CD4-positive, alpha-beta T cell (primary cell): ENCODE measurements at regions not wholly inside any gene's neighbourhood (a gene's known extent, or its start where the extent isn't known, plus 50 kb on each side); places are given as distances from the start of the nearest gene placed in this dataset.

Experiments
- ATAC-seq: fragments of 200-7000 bp; cut with Tn5 transposase; one replicate; pipeline ENCODE4 v1.10.0; 2022; ENCODE audit warnings: mild to moderate bottlenecking; ENCODE audit not compliant: poor library complexity
- CTCF ChIA-PET: fragments of 350-600 bp; sonication (Branson Sonifier 250); formaldehyde crosslinking; loops from one replicate; lab custom pipeline; 2021; ENCODE audit warnings: antibody characterized with exemption, inconsistent platforms; lab: Charles Lee
- POLR2A ChIA-PET: fragments of 350-600 bp; sonication (Branson Sonifier 250); formaldehyde crosslinking; loops from one replicate; lab custom pipeline; 2021; ENCODE audit warnings: antibody characterized with exemption, inconsistent platforms; lab: Charles Lee
- DNase-seq, 14 experiments: peaks; one replicate each; pipeline ENCODE4 v3.0.0-alpha.2; 2013 to 2020; ENCODE audit warnings: mixed read lengths in 2 of 14
- H3K27ac ChIP-seq, 2 donors: one replicate each; pipeline versions ENCODE4 v1.5.1 to v1.7.0; 2013; ENCODE audit warnings: low read length in 2 of 2, low read depth in 1 of 2, mild to moderate bottlenecking in 1 of 2
- H3K27me3 ChIP-seq, 2 experiments: 1 replicate in 1 of 2; 2 replicates in 1 of 2; pipeline versions ENCODE4 v1.6.1 to v1.7.0; 2013; ENCODE audit warnings: low read length in 2 of 2, control low read depth in 1 of 2, mild to moderate bottlenecking in 1 of 2, moderate library complexity in 1 of 2; ENCODE audit not compliant: insufficient read depth in 2 of 2, control insufficient read depth in 1 of 2
- H3K36me3 ChIP-seq: one replicate; pipeline ENCODE4 v1.6.1; 2013; ENCODE audit warnings: low read length, control low read depth; ENCODE audit not compliant: insufficient read depth
- H3K4me1 ChIP-seq: one replicate; pipeline ENCODE4 v1.6.1; 2013; ENCODE audit warnings: low read length, control low read depth; ENCODE audit not compliant: insufficient read depth
- H3K4me3 ChIP-seq: one replicate; pipeline ENCODE4 v1.5.1; 2013; ENCODE audit warnings: mild to moderate bottlenecking, low read length, moderate library complexity
- H3K9me3 ChIP-seq, 2 experiments: 1 replicate in 1 of 2; 2 replicates in 1 of 2; pipeline versions ENCODE4 v1.6.1 to v1.7.0; 2013; ENCODE audit warnings: low read length in 2 of 2, mild to moderate bottlenecking in 2 of 2, control low read depth in 1 of 2, moderate library complexity in 1 of 2; ENCODE audit not compliant: control insufficient read depth in 1 of 2, insufficient read depth in 1 of 2
- H3K27ac Mint-ChIP-seq: one replicate; pipeline ENCODE4 v1.8.0; 2020; ENCODE audit warnings: mixed read lengths
- H3K27me3 Mint-ChIP-seq: one replicate; pipeline ENCODE4 v1.8.0; 2021; ENCODE audit warnings: mixed read lengths
- H3K36me3 Mint-ChIP-seq: one replicate; pipeline ENCODE4 v1.8.0; 2021; ENCODE audit warnings: low read depth, mixed read lengths
- H3K4me1 Mint-ChIP-seq: one replicate; pipeline ENCODE4 v1.8.0; 2021; ENCODE audit warnings: low read depth, mixed read lengths
- H3K4me3 Mint-ChIP-seq: one replicate; pipeline ENCODE4 v1.8.0; 2020; ENCODE audit warnings: mild to moderate bottlenecking, mixed read lengths
- H3K9me3 Mint-ChIP-seq: one replicate; pipeline ENCODE4 v1.8.0; 2020; ENCODE audit warnings: mixed read lengths
- intact Hi-C, 2 experiments: fragments of 100-400 bp; cut with DNase I in 1 of 2; cut with micrococcal nuclease in 1 of 2; formaldehyde crosslinking; loops; one replicate each; pipeline versions ENCODE4 v1.15.1 to v1.9.0; 2023 to 2025; cut with DNase I, micrococcal nuclease
- TF ChIP-seq, protein P1 (sequence below): fragments of 200-600 bp; IDR thresholded peaks from one replicate; pipeline ENCODE4 v1.8.0; 2022; ENCODE audit warnings: antibody characterized with exemption, mild to moderate bottlenecking

- Mint-ChIP-seq H3K9me3 (no peaks in the 10 kb centered on the region), H3K4me1 (no peaks in the 10 kb centered on the region), H3K4me3 (no peak overlapping the region), H3K36me3 (no peaks in the 10 kb centered on the region), H3K27ac (no peak overlapping the region), H3K27me3 (no peaks in the 10 kb centered on the region)
- no peaks in the 10 kb centered on the region for H3K27me3 ChIP-seq
- peaks cover 0 to 5% of the 10 kb centered on the region in 2 experiments for H3K9me3 ChIP-seq
- H3K27ac ChIP-seq = no peak overlapping the region
- intact Hi-C loops = no loop called here
- ChIA-PET CTCF (no interaction called here), POLR2A (no interaction called here)
- no peak overlapping the region for H3K4me3 ChIP-seq
- ATAC-seq (no peak), DNase-seq (no peak)
- TF ChIP-seq, protein P1, sequence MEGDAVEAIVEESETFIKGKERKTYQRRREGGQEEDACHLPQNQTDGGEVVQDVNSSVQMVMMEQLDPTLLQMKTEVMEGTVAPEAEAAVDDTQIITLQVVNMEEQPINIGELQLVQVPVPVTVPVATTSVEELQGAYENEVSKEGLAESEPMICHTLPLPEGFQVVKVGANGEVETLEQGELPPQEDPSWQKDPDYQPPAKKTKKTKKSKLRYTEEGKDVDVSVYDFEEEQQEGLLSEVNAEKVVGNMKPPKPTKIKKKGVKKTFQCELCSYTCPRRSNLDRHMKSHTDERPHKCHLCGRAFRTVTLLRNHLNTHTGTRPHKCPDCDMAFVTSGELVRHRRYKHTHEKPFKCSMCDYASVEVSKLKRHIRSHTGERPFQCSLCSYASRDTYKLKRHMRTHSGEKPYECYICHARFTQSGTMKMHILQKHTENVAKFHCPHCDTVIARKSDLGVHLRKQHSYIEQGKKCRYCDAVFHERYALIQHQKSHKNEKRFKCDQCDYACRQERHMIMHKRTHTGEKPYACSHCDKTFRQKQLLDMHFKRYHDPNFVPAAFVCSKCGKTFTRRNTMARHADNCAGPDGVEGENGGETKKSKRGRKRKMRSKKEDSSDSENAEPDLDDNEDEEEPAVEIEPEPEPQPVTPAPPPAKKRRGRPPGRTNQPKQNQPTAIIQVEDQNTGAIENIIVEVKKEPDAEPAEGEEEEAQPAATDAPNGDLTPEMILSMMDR = no peak
- H3K36me3 ChIP-seq = no peaks in the 10 kb centered on the region
- no peaks in the 10 kb centered on the region for H3K4me1 ChIP-seq
Measured at GRCh38 chr6:115773741-115774140, 286.9 kb downstream of the FRK start.

- POLR2A ChIA-PET = no interaction called here
- no peaks in the 10 kb centered on the region for H3K4me1 Mint-ChIP-seq
- TF ChIP-seq, protein P1 = no peak
- no peak overlapping the region for H3K4me3 ChIP-seq
- intact Hi-C loops = no loop called here
- no peak overlapping the region for H3K4me3 Mint-ChIP-seq
- H3K27me3 Mint-ChIP-seq = no peaks in the 10 kb centered on the region
- DNase-seq = no peak
- no peaks in the 10 kb centered on the region for H3K36me3 ChIP-seq
- CTCF ChIA-PET = no interaction called here
- H3K36me3 Mint-ChIP-seq = no peaks in the 10 kb centered on the region
- no peak for ATAC-seq
- H3K9me3 ChIP-seq = peaks cover 0 to 5% of the 10 kb centered on the region in 2 experiments
- no peaks in the 10 kb centered on the region for H3K27me3 ChIP-seq
- H3K27ac Mint-ChIP-seq = no peak overlapping the region
- H3K27ac ChIP-seq = no peak overlapping the region
- no peaks in the 10 kb centered on the region for H3K9me3 Mint-ChIP-seq
- H3K4me1 ChIP-seq = no peaks in the 10 kb centered on the region
Measured at GRCh38 chr6:115770851-115771250, 289.8 kb downstream of the FRK start.

GRCh38 chr6:115768500-115768899, 292.2 kb downstream of the FRK start:
- intact Hi-C loops = no loop called here
- no peaks in the 10 kb centered on the region for H3K4me1 ChIP-seq
- TF ChIP-seq, protein P1 = no peak
- DNase-seq = no peak
- ChIA-PET POLR2A (no interaction called here), CTCF (no interaction called here)
- no peak overlapping the region for H3K4me3 Mint-ChIP-seq
- no peak overlapping the region for H3K4me3 ChIP-seq
- peaks cover 0 to 5% of the 10 kb centered on the region in 2 experiments for H3K9me3 ChIP-seq
- H3K9me3 Mint-ChIP-seq = no peaks in the 10 kb centered on the region
- H3K36me3 ChIP-seq = no peaks in the 10 kb centered on the region
- H3K27me3 ChIP-seq = no peaks in the 10 kb centered on the region
- H3K27ac Mint-ChIP-seq = no peak overlapping the region
- H3K36me3 Mint-ChIP-seq = no peaks in the 10 kb centered on the region
- ATAC-seq = no peak
- no peaks in the 10 kb centered on the region for H3K4me1 Mint-ChIP-seq
- no peaks in the 10 kb centered on the region for H3K27me3 Mint-ChIP-seq
- H3K27ac ChIP-seq = no peak overlapping the region
